GM19455 (cell line): ENCODE measurements at regions not wholly inside any gene's neighbourhood (a gene's known extent, or its start where the extent isn't known, plus 50 kb on each side); places are given as distances from the start of the nearest gene placed in this dataset.
"Not testable (repeated sequence)": the region's sequence is repeated elsewhere in the genome, so short reads cannot be mapped to it uniquely, and the experiment has no call there.

Experiments used
- ATAC-seq: cut with Tn5 transposase; IDR thresholded peaks from one replicate; pipeline ENCODE4 v1.9.1; 2021; ENCODE audit not compliant: unreplicated experiment

- no peak for ATAC-seq
These were observed 600.5 kb upstream of the SLIT2 start for GRCh38 chr4:19650903-19651864.

GRCh38 chr4:19645589-19645988, 606.1 kb upstream of the SLIT2 start:
- no peak for ATAC-seq

DNA sequence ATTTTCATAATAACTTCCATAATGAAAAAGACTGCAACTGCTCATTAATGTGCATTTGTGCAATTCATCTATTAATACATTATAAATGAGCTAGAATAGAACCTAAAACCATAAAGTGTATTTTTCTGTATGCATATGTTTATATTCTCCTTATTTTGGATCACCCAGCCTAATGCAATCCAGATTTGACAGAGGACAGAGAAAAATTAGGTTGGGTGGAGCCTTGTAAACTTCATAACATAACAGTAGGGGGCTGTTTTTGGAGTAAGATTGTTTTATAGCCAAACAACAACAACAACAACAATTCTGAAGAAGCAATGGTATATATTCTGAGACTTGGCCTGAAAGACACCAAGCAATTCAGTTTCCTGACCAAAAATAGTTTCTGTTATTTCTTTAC, 615.3 kb upstream of the SLIT2 start:
- ATAC-seq, result no peak

DNA sequence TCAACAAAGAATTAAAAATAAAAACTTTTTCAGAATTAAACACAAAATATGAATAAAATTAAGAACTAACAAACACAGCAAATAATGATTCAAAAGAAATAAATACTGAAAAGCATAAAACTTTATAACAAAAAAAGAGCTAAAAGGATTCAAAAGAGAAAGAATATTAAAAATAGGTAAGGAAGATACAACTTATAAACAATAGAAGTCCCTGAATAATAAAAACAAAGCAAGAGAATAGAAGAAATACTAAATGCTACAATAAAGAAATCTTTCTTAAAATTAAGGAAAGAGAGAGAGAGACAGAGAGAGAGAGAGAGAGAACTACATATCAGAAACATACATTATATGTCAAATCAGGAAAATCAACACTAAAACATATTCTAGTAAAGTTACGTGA, 619.9 kb upstream of the SLIT2 start:
- no peak for ATAC-seq

DNA sequence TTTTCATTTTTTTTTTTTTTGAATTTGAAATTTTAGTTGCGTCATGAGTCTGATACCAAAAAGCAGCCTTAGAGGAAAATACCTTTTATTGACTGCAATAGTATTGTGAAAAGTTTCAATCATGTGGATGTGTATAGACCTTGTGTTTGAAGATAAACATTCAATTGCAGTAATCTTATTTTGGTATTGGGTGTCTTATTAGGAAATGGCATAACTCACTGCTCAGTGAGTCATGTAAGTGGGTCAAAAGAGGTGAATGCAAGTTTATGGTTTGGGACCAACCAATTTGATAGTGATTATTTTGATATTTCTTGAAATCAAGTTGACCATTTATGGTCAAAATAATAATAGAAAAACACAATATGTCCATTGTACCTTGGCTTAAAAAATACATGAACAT, 627.8 kb upstream of the SLIT2 start:
- ATAC-seq, result no peak

DNA sequence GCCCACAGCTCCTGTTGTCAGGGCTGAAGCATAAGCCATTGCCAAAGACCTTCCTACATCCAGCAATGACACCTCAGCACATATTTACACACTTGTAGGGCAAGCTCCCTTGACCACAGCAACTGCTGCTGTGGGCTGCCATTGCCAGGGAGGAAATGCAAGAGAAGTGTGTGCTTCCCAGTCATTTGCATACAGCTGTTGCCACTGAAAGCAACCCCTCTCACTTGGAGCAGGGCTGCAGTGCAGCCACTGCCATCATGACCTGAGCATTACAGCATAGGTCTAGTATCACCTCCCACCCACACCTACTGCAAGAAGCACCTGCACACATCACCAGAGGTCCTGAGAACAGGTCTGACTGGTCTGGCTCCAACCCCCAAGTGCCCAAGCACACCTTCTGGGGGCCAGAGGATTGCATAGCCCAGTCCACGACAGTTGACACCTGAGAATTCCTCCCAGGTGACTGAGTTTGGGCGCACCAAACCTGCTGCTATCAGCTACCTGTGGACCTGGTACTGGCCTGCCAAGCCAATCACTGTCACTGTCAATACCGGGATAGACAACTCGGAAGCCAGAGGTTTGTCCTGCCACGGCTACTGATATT, 636.5 kb upstream of the SLIT2 start:
- ATAC-seq, result no peak

DNA sequence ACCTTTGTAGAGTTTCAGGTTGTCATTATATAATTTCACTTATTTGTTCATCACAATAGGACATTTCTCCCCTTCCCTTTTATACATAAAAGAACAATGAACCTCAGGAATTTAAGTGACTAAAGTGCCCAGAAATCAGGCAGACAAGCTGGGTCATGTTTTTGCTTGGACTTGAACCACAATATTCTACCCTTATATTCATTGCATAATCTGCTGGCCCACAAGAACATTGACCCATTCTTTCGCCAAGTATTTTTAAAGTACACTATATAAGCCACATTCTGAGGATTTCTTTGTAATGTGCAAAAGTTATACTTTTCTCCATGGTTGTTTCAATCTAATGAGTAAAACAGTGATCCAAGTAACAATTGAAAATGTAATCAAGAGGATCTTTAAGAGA, 637.5 kb upstream of the SLIT2 start:
- ATAC-seq, result no peak

GRCh38 chr4:19596342-19596741, 655.4 kb upstream of the SLIT2 start:
- no peak for ATAC-seq

- no peak for ATAC-seq
These were observed 659.3 kb upstream of the SLIT2 start for GRCh38 chr4:19592391-19592790.

GRCh38 chr4:19583827-19584569, 667.7 kb upstream of the SLIT2 start:
- ATAC-seq, result no peak

- ATAC-seq, result no peak
These were observed 671.6 kb upstream of the SLIT2 start for GRCh38 chr4:19580095-19580494.

DNA sequence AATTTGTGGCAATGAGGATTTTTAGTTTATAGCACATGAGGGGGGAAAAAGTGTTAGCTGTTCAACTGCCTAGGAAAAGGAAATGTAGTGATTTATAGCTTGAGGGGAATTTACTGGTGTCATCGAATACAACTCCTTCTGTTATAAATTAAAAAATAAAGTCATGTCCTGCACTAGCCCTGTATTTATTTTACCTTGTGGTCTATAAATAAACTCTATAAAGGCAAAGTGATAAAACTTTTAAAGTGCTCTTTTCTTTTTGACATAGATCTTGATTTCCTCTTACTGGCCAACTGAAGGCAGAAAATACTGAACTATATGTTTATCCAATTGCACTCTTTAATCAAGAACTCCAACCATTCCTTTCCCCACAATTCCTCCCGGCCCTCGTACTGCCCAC, 672.1 kb upstream of the SLIT2 start:
- ATAC-seq, result no peak

DNA sequence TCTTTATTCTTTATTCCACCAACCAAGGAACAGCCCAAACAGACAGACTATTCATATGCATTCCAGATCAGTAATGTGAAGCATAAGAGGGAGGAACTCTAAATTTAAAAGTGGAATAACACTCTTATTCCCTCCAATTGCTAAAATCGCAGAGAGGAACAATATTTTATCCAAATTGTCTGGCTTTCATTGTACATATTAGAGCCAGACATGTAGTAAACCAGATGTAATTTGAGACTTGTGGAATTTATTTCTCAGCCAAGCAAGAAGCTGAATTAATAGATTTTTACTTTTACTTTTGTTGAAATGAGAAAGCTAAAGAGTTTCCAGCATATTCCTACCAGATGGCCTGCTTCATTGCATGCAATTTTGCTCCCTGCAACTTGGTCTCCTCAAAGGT, 674.6 kb upstream of the SLIT2 start:
- no peak for ATAC-seq

DNA sequence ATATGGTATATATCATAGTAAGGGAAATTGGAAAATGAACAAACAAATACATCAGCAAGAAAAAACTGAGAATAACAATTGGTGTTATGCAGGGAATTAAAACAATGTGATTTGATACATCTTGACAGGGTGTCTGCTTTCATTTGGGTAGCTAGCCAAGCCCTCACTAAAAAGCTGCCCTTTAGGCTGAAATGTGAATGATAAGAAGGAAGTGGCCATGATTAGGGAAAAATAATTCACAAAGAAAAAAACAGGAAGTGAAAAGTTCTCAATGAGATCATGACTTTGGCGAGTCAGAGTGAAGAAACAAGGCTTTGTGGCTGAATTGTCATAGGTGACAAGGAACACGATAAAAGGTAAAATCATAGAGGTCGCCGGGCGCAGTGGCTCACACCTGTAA, 675.8 kb upstream of the SLIT2 start:
- no peak for ATAC-seq

GRCh38 chr4:19566041-19566440, 685.7 kb upstream of the SLIT2 start:
- no peak for ATAC-seq

DNA sequence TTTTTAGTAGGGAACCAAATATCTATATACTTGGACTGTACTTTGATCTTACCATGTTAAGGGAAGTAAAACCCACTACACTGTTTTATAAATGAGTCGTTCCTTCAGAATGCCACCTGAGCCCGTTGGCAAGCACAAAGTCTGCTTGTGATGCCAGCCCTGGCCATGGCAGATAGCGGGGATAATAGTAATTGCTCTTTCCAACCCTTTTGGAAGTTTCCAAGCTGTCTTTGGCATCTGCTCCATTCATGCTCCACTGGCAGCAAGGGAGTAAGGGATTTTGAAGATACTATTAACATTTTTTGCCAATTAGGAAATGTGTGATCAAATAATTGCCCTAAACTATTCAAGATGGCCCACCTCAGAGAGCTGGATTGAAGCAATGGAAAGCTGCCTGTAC, 689.2 kb upstream of the SLIT2 start:
- ATAC-seq, result no peak

DNA sequence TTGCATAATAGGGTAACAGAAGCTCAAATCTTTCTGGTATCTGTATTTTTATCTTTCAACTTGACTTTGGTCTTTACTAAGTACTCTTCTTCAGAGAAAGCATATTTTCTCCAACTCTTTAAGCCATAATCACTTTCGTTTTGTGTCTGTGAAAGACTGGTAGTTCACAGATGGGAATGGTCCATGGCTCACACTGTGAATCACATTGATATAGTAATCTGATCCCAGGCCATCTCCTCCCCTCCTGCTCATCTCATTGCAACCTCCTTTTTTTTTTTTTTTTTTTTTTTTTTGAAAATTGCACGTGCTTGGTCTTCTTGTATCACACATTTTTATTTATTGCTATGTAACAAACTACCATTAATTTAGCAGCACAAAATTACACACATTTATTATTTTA, 694.5 kb upstream of the SLIT2 start:
- no peak for ATAC-seq

GRCh38 chr4:19556276-19556675, 695.4 kb upstream of the SLIT2 start:
- ATAC-seq, result not testable (repeated sequence)

DNA sequence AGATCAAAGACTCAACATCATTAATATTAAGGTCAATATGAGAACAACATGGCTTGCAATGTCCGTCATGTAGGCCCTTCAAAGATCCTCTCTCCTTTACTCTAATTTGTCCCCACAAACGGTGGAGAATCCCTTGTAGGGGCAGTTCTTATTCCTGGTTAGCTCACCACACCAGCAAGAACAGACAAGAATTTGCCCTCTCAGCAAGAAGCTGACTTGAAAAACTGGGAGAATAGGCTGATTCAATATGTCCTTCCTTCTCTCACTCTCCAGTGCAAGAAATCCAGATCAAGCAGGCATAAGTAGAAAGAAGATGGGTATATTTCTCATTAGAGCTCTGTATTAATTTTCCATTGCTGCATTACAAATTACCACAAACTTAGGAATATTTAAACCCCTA, 704.2 kb upstream of the SLIT2 start:
- no peak for ATAC-seq

DNA sequence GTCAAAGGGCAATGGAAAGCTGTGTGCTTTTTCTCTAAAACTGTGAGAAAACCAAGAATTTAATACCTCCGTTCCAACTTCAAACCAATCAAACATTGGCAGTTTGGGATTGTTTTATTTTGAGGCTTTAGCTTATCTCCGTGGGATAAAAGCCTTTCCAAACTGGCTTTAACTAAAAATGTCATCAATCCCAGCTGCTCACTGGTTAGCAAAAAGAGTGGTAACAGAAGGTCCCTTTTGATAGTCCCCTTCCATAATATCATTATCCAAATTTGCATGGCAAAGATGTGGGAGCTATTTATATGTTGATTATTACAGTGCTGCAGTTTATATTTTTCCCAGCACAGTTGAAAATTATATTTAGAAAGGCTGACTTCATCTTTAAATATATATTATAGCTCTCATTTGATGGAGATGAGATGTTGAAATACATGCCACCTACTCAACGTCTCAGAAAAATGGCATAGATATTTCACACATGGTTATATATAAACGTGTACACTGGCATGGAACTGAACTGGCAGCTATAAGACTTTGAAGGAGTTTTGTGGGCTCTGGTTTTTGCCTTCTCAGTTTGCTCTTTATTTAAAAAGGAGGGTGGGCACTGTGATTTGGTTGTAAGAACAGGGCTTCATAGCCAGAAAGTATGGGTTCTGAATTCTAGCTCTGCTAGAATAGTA, 707.1 kb upstream of the SLIT2 start:
- no peak for ATAC-seq

DNA sequence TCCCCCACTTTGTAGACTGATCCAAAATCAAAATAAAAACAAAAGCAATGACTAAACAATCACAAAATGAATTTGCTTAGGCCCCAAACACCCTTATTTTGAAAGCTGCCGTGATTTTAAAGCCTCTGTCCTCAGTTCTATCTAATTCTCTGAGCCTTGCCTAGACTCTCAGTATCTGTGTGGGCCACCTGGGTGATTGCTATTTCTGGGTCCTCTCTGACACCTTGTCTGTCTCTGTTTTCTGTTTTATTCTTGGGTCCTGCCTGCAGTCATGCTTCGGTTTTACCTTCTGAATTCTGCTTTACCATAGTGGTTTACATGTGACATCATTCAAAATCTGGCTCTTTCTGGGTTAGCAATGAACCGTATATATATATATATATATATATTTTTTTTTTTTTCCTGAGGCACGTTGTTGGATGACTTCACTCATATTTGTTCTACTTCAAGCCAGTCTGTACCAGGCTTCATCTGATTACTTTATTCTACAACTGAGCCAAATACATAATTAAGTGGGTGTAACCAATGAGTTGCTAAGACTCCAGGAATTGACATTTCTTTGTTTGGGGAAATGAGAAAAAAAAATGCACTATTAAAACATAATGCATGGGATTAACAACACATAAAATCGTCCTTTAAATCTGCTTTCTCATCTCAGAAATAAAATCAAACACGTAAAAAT, 710.7 kb upstream of the SLIT2 start:
- ATAC-seq, result no peak
